Mesothelial cell of epicardium (in vitro differentiated cells): ENCODE measurements at regions not wholly inside any gene's neighbourhood (a gene's known extent, or its start where the extent isn't known, plus 50 kb on each side); places are given as distances from the start of the nearest gene placed in this dataset.

ENCODE experiments used
- DNase-seq, 2 experiments: peaks; one replicate each; pipeline ENCODE4 v3.0.0; 2021; ENCODE audit warnings: low spot score in 2 of 2; ENCODE audit not compliant: unreplicated experiment in 2 of 2
- H3K27ac Mint-ChIP-seq: 2 replicates; pipeline ENCODE4 v1.8.0; 2021; ENCODE audit warnings: mixed read lengths
- H3K27me3 Mint-ChIP-seq: 2 replicates; pipeline ENCODE4 v1.8.0; 2021; ENCODE audit warnings: low read depth, mixed read lengths
- H3K36me3 Mint-ChIP-seq: 2 replicates; pipeline ENCODE4 v1.8.0; 2021; ENCODE audit warnings: mixed read lengths
- H3K4me1 Mint-ChIP-seq: 2 replicates; pipeline ENCODE4 v1.8.0; 2021; ENCODE audit warnings: mixed read lengths
- H3K4me3 Mint-ChIP-seq: 2 replicates; pipeline ENCODE4 v1.8.0; 2021; ENCODE audit warnings: mild to moderate bottlenecking, moderate library complexity, mixed read lengths
- H3K9me3 Mint-ChIP-seq: 2 replicates; pipeline ENCODE4 v1.8.0; 2021; ENCODE audit warnings: mixed read lengths
- CTCF ChIP-seq: fragments of 200-600 bp; sonication (generic); IDR thresholded peaks from one replicate; pipeline ENCODE4 v1.5.0; 2021; ENCODE audit warnings: antibody characterized with exemption; ENCODE audit not compliant: unreplicated experiment

GRCh38 chr14:42550310-42550709 lies 943.6 kb downstream of the LRFN5 start:
- Mint-ChIP-seq H3K27ac (no peak overlapping the region), H3K4me1 (no peaks in the 10 kb centered on the region), H3K36me3 (no peaks in the 10 kb centered on the region), H3K27me3 (no peaks in the 10 kb centered on the region), H3K9me3 (peaks cover 25% of the 10 kb centered on the region), H3K4me3 (no peak overlapping the region)
- no peak for TF ChIP-seq CTCF
- no peak for DNase-seq

- TF ChIP-seq CTCF, result no peak
- Mint-ChIP-seq H3K4me1 (no peaks in the 10 kb centered on the region), H3K27me3 (no peaks in the 10 kb centered on the region), H3K36me3 (no peaks in the 10 kb centered on the region), H3K9me3 (peaks cover 22% of the 10 kb centered on the region), H3K27ac (no peak overlapping the region), H3K4me3 (no peak overlapping the region)
- DNase-seq, result no peak
Measured at GRCh38 chr14:42548349-42548748, 941.7 kb downstream of the LRFN5 start.

- Mint-ChIP-seq H3K4me1 (peaks cover 18% of the 10 kb centered on the region), H3K36me3 (no peaks in the 10 kb centered on the region), H3K4me3 (no peak overlapping the region), H3K27ac (no peak overlapping the region), H3K27me3 (no peaks in the 10 kb centered on the region), H3K9me3 (peaks cover 17% of the 10 kb centered on the region)
- no peak for DNase-seq
- TF ChIP-seq CTCF, result no peak
Measured at GRCh38 chr14:42545636-42546035, 939.0 kb downstream of the LRFN5 start.

- no peak for DNase-seq
- Mint-ChIP-seq H3K4me3 (no peak overlapping the region), H3K4me1 (peaks cover 18% of the 10 kb centered on the region), H3K27ac (peak overlapping the region; percentile 60), H3K36me3 (no peaks in the 10 kb centered on the region), H3K9me3 (peaks cover 7% of the 10 kb centered on the region), H3K27me3 (no peaks in the 10 kb centered on the region)
- TF ChIP-seq CTCF, result no peak
Measured at GRCh38 chr14:42541535-42542001, 934.9 kb downstream of the LRFN5 start.

GRCh38 chr14:42535397-42535796 lies 928.7 kb downstream of the LRFN5 start:
- Mint-ChIP-seq H3K4me1 (no peaks in the 10 kb centered on the region), H3K9me3 (peaks cover 10% of the 10 kb centered on the region), H3K27me3 (no peaks in the 10 kb centered on the region), H3K4me3 (no peak overlapping the region), H3K36me3 (no peaks in the 10 kb centered on the region), H3K27ac (no peak overlapping the region)
- no peak for TF ChIP-seq CTCF
- DNase-seq, result no peak

GRCh38 chr14:42533476-42533875 lies 926.8 kb downstream of the LRFN5 start:
- DNase-seq, result no peak
- Mint-ChIP-seq H3K9me3 (peaks cover 8% of the 10 kb centered on the region), H3K27ac (no peak overlapping the region), H3K4me3 (no peak overlapping the region), H3K27me3 (no peaks in the 10 kb centered on the region), H3K4me1 (peaks cover 6% of the 10 kb centered on the region), H3K36me3 (no peaks in the 10 kb centered on the region)
- no peak for TF ChIP-seq CTCF
